GM12878 (cell line): ENCODE measurements at regions not wholly inside any gene's neighbourhood (a gene's known extent, or its start where the extent isn't known, plus 50 kb on each side); places are given as distances from the start of the nearest gene placed in this dataset.

Experiments
- ATAC-seq: fragments of 200-7000 bp; cut with Tn5 transposase; 3 replicates; pipeline ENCODE4 v1.9.1; 2020; ENCODE audit warnings: mild to moderate bottlenecking, moderate library complexity
- BruUV-seq: library from RNA; stranded (reverse); fragments of 400-500 nt; replicated peaks from 2 replicates; lab custom pipeline; 2021; lab: Mats Ljungman, UMichigan
- CTCF ChIA-PET: fragments of 300-600 bp; sonication (Branson Sonifier 250); formaldehyde crosslinking; extraction: SDS; loops from one replicate; lab custom pipeline; 2021; ENCODE audit warnings: inconsistent platforms; lab: Yijun Ruan, JAX
- POLR2A ChIA-PET: fragments of 350-600 bp; formaldehyde crosslinking; extraction: SDS; loops from one replicate; lab custom pipeline; 2021; ENCODE audit warnings: inconsistent platforms; lab: Charles Lee
- RAD21 ChIA-PET: fragments of 300-600 bp; sonication (Branson Sonifier 250); formaldehyde crosslinking; loops from one replicate; lab custom pipeline; 2023; ENCODE audit warnings: antibody characterized with exemption; ENCODE audit not compliant: unreplicated experiment; lab: Charles Lee
- SMC1A ChIA-PET: fragments of 300-600 bp; sonication (Branson Sonifier 250); formaldehyde crosslinking; loops from one replicate; lab custom pipeline; 2023; ENCODE audit not compliant: unreplicated experiment, uncharacterized antibody; lab: Charles Lee
- DNase-seq: peaks from one replicate; pipeline ENCODE4 v3.0.0-alpha.2; 2011; ENCODE audit warnings: low read depth, low spot score
- FAIRE-seq: peaks from 3 replicates; lab custom pipeline; 2011; peaks lifted over from hg19 to GRCh38; lab: Jason Lieb, UNC
- H2AFZ ChIP-seq: 2 replicates; pipeline ENCODE4 v1.6.0; 2011; ENCODE audit warnings: low read depth, low read length, control low read depth; ENCODE audit not compliant: control insufficient read depth
- H3K27ac ChIP-seq: 2 replicates; pipeline ENCODE4 v1.5.1; 2011; ENCODE audit warnings: control low read depth; ENCODE audit not compliant: control insufficient read depth, insufficient read depth
- H3K27me3 ChIP-seq, 2 experiments: replicated peaks in 1 of 2; 2 replicates each; pipeline versions ENCODE4 v1.6.0 to v1.6.1; 2011; ENCODE audit warnings: low read length in 1 of 2; ENCODE audit not compliant: control insufficient read depth in 2 of 2, insufficient read depth in 2 of 2
- H3K36me3 ChIP-seq, 2 experiments: 2 replicates each; pipeline ENCODE4 v1.5.1; 2011; ENCODE audit warnings: low read length in 1 of 2; ENCODE audit not compliant: control insufficient read depth in 2 of 2, insufficient read depth in 2 of 2
- H3K4me1 ChIP-seq: 2 replicates; pipeline ENCODE4 v1.6.1; 2011; ENCODE audit warnings: mild to moderate bottlenecking, low read length, moderate library complexity, mixed read lengths; ENCODE audit not compliant: control insufficient read depth, insufficient read depth
- H3K4me2 ChIP-seq: 2 replicates; pipeline ENCODE4 v1.6.0; 2011; ENCODE audit warnings: control low read depth; ENCODE audit not compliant: control insufficient read depth, insufficient read depth
- H3K4me3 ChIP-seq: fragments of 200-600 bp; sonication (generic); 2 replicates; pipeline ENCODE4 v1.5.1; 2016
- H3K79me2 ChIP-seq: 2 replicates; pipeline ENCODE4 v1.6.0; 2011; ENCODE audit warnings: low read length; ENCODE audit not compliant: control insufficient read depth, insufficient read depth
- H3K9ac ChIP-seq: 2 replicates; pipeline ENCODE4 v1.8.0; 2011; ENCODE audit warnings: low read length, control low read depth, mixed read lengths; ENCODE audit not compliant: control insufficient read depth, insufficient read depth
- H3K9me3 ChIP-seq: replicated peaks from 3 replicates; pipeline ENCODE4 v1.5.1; 2011; ENCODE audit warnings: mild to moderate bottlenecking, low read length; ENCODE audit not compliant: control insufficient read depth, insufficient read depth
- H4K20me1 ChIP-seq: 2 replicates; pipeline ENCODE4 v1.6.0; 2011; ENCODE audit not compliant: control insufficient read depth, insufficient read depth
- ETV6 ChIP-seq, 2 experiments: fragments of 450-650 bp in 1 of 2; IDR thresholded peaks in 1 of 2; conservative IDR thresholded peaks in 1 of 2; 2 replicates each; pipeline ENCODE4 v1.6.1; 2014; ENCODE audit warnings: antibody characterized with exemption in 1 of 2, borderline replicate concordance in 1 of 2, low read depth in 1 of 2, mild to moderate bottlenecking in 1 of 2, moderate library complexity in 1 of 2
- HDAC6 ChIP-seq: fragments of 200-600 bp; sonication (generic); IDR thresholded peaks from one replicate; pipeline ENCODE4 v1.8.0; 2017; ENCODE audit warnings: antibody characterized with exemption; ENCODE audit not compliant: unreplicated experiment
- IKZF2 ChIP-seq, 2 experiments: fragments of 450-650 bp; IDR thresholded peaks; 2 replicates each; pipeline ENCODE4 v1.6.1; 2017; ENCODE audit warnings: mild to moderate bottlenecking in 2 of 2, moderate library complexity in 2 of 2
- IRF5 ChIP-seq: fragments of 450-650 bp; IDR thresholded peaks from 2 replicates; pipeline ENCODE4 v1.6.1; 2017; ENCODE audit warnings: borderline replicate concordance
- LARP7 ChIP-seq: fragments of 450-650 bp; IDR thresholded peaks from 2 replicates; pipeline ENCODE4 v1.6.1; 2017; ENCODE audit warnings: mild to moderate bottlenecking
- MEF2A ChIP-seq: IDR thresholded peaks from 2 replicates; pipeline ENCODE4 v1.6.1; 2011; ENCODE audit warnings: low read depth, mild to moderate bottlenecking, low read length, moderate library complexity; ENCODE audit not compliant: insufficient read depth
- MYC ChIP-seq: IDR thresholded peaks from 2 replicates; pipeline ENCODE4 v1.6.1; 2011; ENCODE audit warnings: mild to moderate bottlenecking, low read length, moderate library complexity, inconsistent platforms; ENCODE audit not compliant: insufficient read depth, insufficient replicate concordance, insufficient read length, severe bottlenecking
- NBN ChIP-seq: fragments of 450-650 bp; IDR thresholded peaks from 2 replicates; pipeline ENCODE4 v1.6.1; 2016
- POLR2AphosphoS2 ChIP-seq: IDR thresholded peaks from 2 replicates; pipeline ENCODE4 v1.6.1; 2011; ENCODE audit warnings: low read depth, mild to moderate bottlenecking, low read length, improper control_type of control experiment, moderate library complexity
- POLR2AphosphoS5 ChIP-seq: IDR thresholded peaks from 2 replicates; pipeline ENCODE4 v1.6.1; 2011; ENCODE audit warnings: mild to moderate bottlenecking, low read length, inconsistent platforms
- POU2F2 ChIP-seq: IDR thresholded peaks from 3 replicates; pipeline ENCODE4 v1.6.1; 2011; ENCODE audit warnings: low read depth, mild to moderate bottlenecking, low read length, borderline replicate concordance
- SMAD1 ChIP-seq: fragments of 450-650 bp; IDR thresholded peaks from 2 replicates; pipeline ENCODE4 v1.6.1; 2018; ENCODE audit warnings: mild to moderate bottlenecking, low read depth; ENCODE audit not compliant: partially characterized antibody
- STAT1 ChIP-seq: fragments of 450-650 bp; conservative IDR thresholded peaks from 2 replicates; pipeline ENCODE4 v1.6.1; 2014; ENCODE audit warnings: antibody characterized with exemption, mild to moderate bottlenecking
- TCF12 ChIP-seq: IDR thresholded peaks from 2 replicates; pipeline ENCODE4 v1.6.1; 2011; ENCODE audit warnings: low read depth, mild to moderate bottlenecking, low read length
- TCF7 ChIP-seq: IDR thresholded peaks from 2 replicates; pipeline ENCODE4 v1.6.1; 2014; ENCODE audit warnings: antibody characterized with exemption, borderline replicate concordance
- YBX1 ChIP-seq: fragments of 450-650 bp; IDR thresholded peaks from 2 replicates; pipeline ENCODE4 v1.6.1; 2016; ENCODE audit warnings: antibody characterized with exemption
- ZNF274 ChIP-seq: IDR thresholded peaks from one replicate; pipeline ENCODE4 v1.8.0; 2011; ENCODE audit not compliant: insufficient read length, insufficient read depth
- ZNF384 ChIP-seq: IDR thresholded peaks from 2 replicates; pipeline ENCODE4 v1.6.1; 2012; ENCODE audit warnings: low read depth, mild to moderate bottlenecking, low read length, improper control_type of control experiment, borderline replicate concordance
- WGBS: methylation state at CpG from one replicate; pipeline ENCODE4 v1.1.6; 2016; ENCODE audit warnings: low lambda C conversion rate; ENCODE audit not compliant: insufficient replicate concordance, insufficient coverage; ENCODE audit errors: missing lambda C conversion rate; 5-methylcytosine and 5-hydroxymethylcytosine counted together
- in situ Hi-C: fragments of 300-500 bp; cut with MboI; formaldehyde crosslinking; loops from 9 replicates; pipeline ENCODE4 v1.14.3; 2018; ENCODE audit warnings: mixed read lengths
- intact Hi-C: fragments of 100-400 bp; cut with micrococcal nuclease; formaldehyde crosslinking; loops from one replicate; pipeline ENCODE4 v1.14.2; 2022; ENCODE audit not compliant: unreplicated experiment

GRCh38 chr5:176737746-176738636, 72.4 kb upstream of the UNC5A start:
- BruUV-seq, result no TSS peak
- no peak for FAIRE-seq
- TF ChIP-seq TCF12 (no peak), NBN (no peak), HDAC6 (no peak), ETV6 (conservative IDR thresholded peaks at IDR 0.05 in 1 of 2, IDR thresholded peaks at IDR 0.05 in 1 of 2; ENCODE audit: borderline replicate concordance in 1 of 2, low read depth in 1 of 2) (no peak), IKZF2 (IDR thresholded peaks at IDR 0.05) (no peak), YBX1 (no peak), IRF5 (no peak), ZNF384 (no peak), ZNF274 (no peak), POLR2AphosphoS2 (no peak), SMAD1 (no peak), STAT1 (no peak), LARP7 (no peak), TCF7 (no peak), MEF2A (no peak), MYC (no peak), POU2F2 (no peak), POLR2AphosphoS5 (no peak)
- TF ChIP-seq, all 136 proteins: peak for 0
- ChIA-PET POLR2A (interaction anchor here (0.7 kb wide), 1 partner anchor 377 kb away, joined by 4 read pairs; no protein-coding TSS in a partner anchor), RAD21 (interaction anchor here (1.0 kb wide), 1 partner anchor 79 kb away, joined by 3 read pairs; no protein-coding TSS in a partner anchor), CTCF (interaction anchor here (1.3 kb wide), 2 partner anchors 77 kb away, joined by 3 read pairs; no protein-coding TSS in a partner anchor), SMC1A (interaction anchor here (0.6 to 1.9 kb wide), 2 partner anchors 77 to 1195 kb away, joined by 3 to 6 read pairs; no protein-coding TSS in a partner anchor)
- no peak overlapping the region for H2AFZ ChIP-seq
- DNase-seq (no peak), ATAC-seq (no peak)
- no peaks in the 10 kb centered on the region for H3K79me2 ChIP-seq
- H3K36me3 ChIP-seq, result no peaks in the 10 kb centered on the region
- H3K9me3 ChIP-seq, result no peaks in the 10 kb centered on the region
- no peak overlapping the region for H3K4me3 ChIP-seq
- 47% methylated on average over 21 of the region's 21 CpGs for WGBS
- intact Hi-C loops, result no loop called here
- no peak overlapping the region for H3K9ac ChIP-seq
- no peak overlapping the region for H3K4me2 ChIP-seq
- no peak overlapping the region for H3K27ac ChIP-seq
- in situ Hi-C loops, result no loop called here
- no peaks in the 10 kb centered on the region; the same call in 1 of the 2 replicates for H3K4me1 ChIP-seq
- peaks cover 2% of the 10 kb centered on the region in 2 experiments for H3K27me3 ChIP-seq
- H4K20me1 ChIP-seq, result no peaks in the 10 kb centered on the region
